Hepatocyte (in vitro differentiated cells): ENCODE measurements at regions not wholly inside any gene's neighbourhood (a gene's known extent, or its start where the extent isn't known, plus 50 kb on each side); places are given as distances from the start of the nearest gene placed in this dataset.

Experiments used
- DNase-seq: peaks from one replicate; pipeline ENCODE4 v3.0.0-alpha.2; 2016; ENCODE audit warnings: low spot score
- H2AFZ ChIP-seq: fragments of 200-600 bp; sonication (generic); 2 replicates; pipeline ENCODE4 v1.6.0; 2016; ENCODE audit warnings: antibody characterized with exemption, mild to moderate bottlenecking
- H3K27ac ChIP-seq: fragments of 200-600 bp; sonication (generic); 2 replicates; pipeline ENCODE4 v1.5.1; 2016; ENCODE audit warnings: mild to moderate bottlenecking
- H3K27me3 ChIP-seq: fragments of 200-600 bp; sonication (generic); 2 replicates; pipeline ENCODE4 v1.6.1; 2016
- H3K36me3 ChIP-seq: fragments of 200-600 bp; sonication (generic); replicated peaks from 2 replicates; pipeline ENCODE4 v1.5.1; 2016; ENCODE audit warnings: low read depth; ENCODE audit not compliant: insufficient read depth
- H3K4me1 ChIP-seq: fragments of 200-600 bp; sonication (generic); 2 replicates; pipeline ENCODE4 v1.5.1; 2016; ENCODE audit warnings: mild to moderate bottlenecking, moderate library complexity; ENCODE audit not compliant: insufficient read depth
- H3K4me2 ChIP-seq: fragments of 200-600 bp; sonication (generic); 2 replicates; pipeline ENCODE4 v1.6.0; 2016
- H3K4me3 ChIP-seq: fragments of 200-600 bp; sonication (generic); 2 replicates; pipeline ENCODE4 v1.5.1; 2016; ENCODE audit warnings: mild to moderate bottlenecking
- H3K79me2 ChIP-seq: fragments of 200-600 bp; sonication (generic); 2 replicates; pipeline ENCODE4 v1.6.0; 2017; ENCODE audit warnings: mild to moderate bottlenecking
- H3K9me2 ChIP-seq: fragments of 200-600 bp; sonication (generic); replicated peaks from 2 replicates; pipeline ENCODE4 v1.6.0; 2017; ENCODE audit warnings: mild to moderate bottlenecking; ENCODE audit not compliant: insufficient read depth
- H3K9me3 ChIP-seq: fragments of 200-600 bp; sonication (generic); 2 replicates; pipeline ENCODE4 v1.5.1; 2016; ENCODE audit warnings: low read depth, mild to moderate bottlenecking
- H4K20me1 ChIP-seq: fragments of 200-600 bp; sonication (generic); 2 replicates; pipeline ENCODE4 v1.6.0; 2016; ENCODE audit warnings: mild to moderate bottlenecking; ENCODE audit not compliant: insufficient read depth, poor library complexity, severe bottlenecking
- CTCF ChIP-seq: fragments of 200-600 bp; sonication (generic); IDR thresholded peaks from 2 replicates; pipeline ENCODE4 v1.5.1; 2016; ENCODE audit warnings: antibody characterized with exemption, mild to moderate bottlenecking; ENCODE audit not compliant: poor library complexity
- EZH2 ChIP-seq: fragments of 200-600 bp; sonication (generic); IDR thresholded peaks from 2 replicates; pipeline ENCODE4 v1.6.1; 2016; ENCODE audit warnings: antibody characterized with exemption, mild to moderate bottlenecking, borderline replicate concordance
- EZH2phosphoT487 ChIP-seq: fragments of 200-600 bp; sonication (generic); IDR thresholded peaks from one replicate; pipeline ENCODE4 v1.6.1; 2018; ENCODE audit warnings: antibody characterized with exemption, mild to moderate bottlenecking, low read depth, moderate library complexity; ENCODE audit not compliant: unreplicated experiment, severe bottlenecking
- WGBS: methylation state at CpG from one replicate; pipeline ENCODE4 v1.1.6; 2016; ENCODE audit warnings: low lambda C conversion rate; ENCODE audit errors: missing lambda C conversion rate; 5-methylcytosine and 5-hydroxymethylcytosine counted together

- H3K9me2 ChIP-seq = no peaks in the 10 kb centered on the region
- H2AFZ ChIP-seq = no peak overlapping the region
- H3K4me2 ChIP-seq = no peak overlapping the region
Observed at GRCh38 chr9:7403028-7403389, 396.6 kb downstream of the DMAC1 start.

GRCh38 chr9:7402334-7403027 is 397.1 kb downstream of the DMAC1 start:
- no peak overlapping the region for H3K4me2 ChIP-seq
- no peaks in the 10 kb centered on the region for H3K9me3 ChIP-seq
- no peak for TF ChIP-seq EZH2phosphoT487
- no peak for TF ChIP-seq EZH2
- no peak for TF ChIP-seq CTCF
- no peak overlapping the region for H3K27ac ChIP-seq
- 33% methylated on average over 2 of the region's 2 CpGs for WGBS
- no peaks in the 10 kb centered on the region for H4K20me1 ChIP-seq
- no peak for DNase-seq
- no peaks in the 10 kb centered on the region for H3K4me1 ChIP-seq
- H3K79me2 ChIP-seq = no peaks in the 10 kb centered on the region
- no peaks in the 10 kb centered on the region for H3K9me2 ChIP-seq
- H3K4me3 ChIP-seq = no peak overlapping the region
- no peak overlapping the region for H2AFZ ChIP-seq
- H3K27me3 ChIP-seq = no peaks in the 10 kb centered on the region
- H3K36me3 ChIP-seq = no peaks in the 10 kb centered on the region

More at GRCh38 chr9:7403028-7403389, 396.6 kb downstream of the DMAC1 start:
- no peaks in the 10 kb centered on the region for H4K20me1 ChIP-seq
- H3K36me3 ChIP-seq = no peaks in the 10 kb centered on the region
- DNase-seq = no peak
- no peak overlapping the region for H3K4me3 ChIP-seq
- H3K27me3 ChIP-seq = no peaks in the 10 kb centered on the region
- no peaks in the 10 kb centered on the region for H3K9me3 ChIP-seq
- TF ChIP-seq EZH2 (no peak), CTCF (no peak), EZH2phosphoT487 (no peak)
- no peak overlapping the region for H3K27ac ChIP-seq
- H3K79me2 ChIP-seq = no peaks in the 10 kb centered on the region
- H3K4me1 ChIP-seq = no peaks in the 10 kb centered on the region

GRCh38 chr9:7401116-7401515 is 398.5 kb downstream of the DMAC1 start:
- no peak for DNase-seq
- Histone ChIP-seq H3K27ac (no peak overlapping the region), H3K79me2 (no peaks in the 10 kb centered on the region), H3K27me3 (no peaks in the 10 kb centered on the region), H3K4me2 (no peak overlapping the region), H3K4me1 (no peaks in the 10 kb centered on the region), H4K20me1 (no peaks in the 10 kb centered on the region), H3K9me3 (no peaks in the 10 kb centered on the region), H3K4me3 (no peak overlapping the region), H3K9me2 (no peaks in the 10 kb centered on the region), H3K36me3 (no peaks in the 10 kb centered on the region), H2AFZ (no peak overlapping the region)
- 96% methylated on average over 2 of the region's 2 CpGs for WGBS
- TF ChIP-seq EZH2 = no peak
- no peak for TF ChIP-seq EZH2phosphoT487
- no peak for TF ChIP-seq CTCF
